ENCODE measurements at regions not wholly inside any gene's neighbourhood (a gene's known extent, or its start where the extent isn't known, plus 50 kb on each side); places are given as distances from the start of the nearest gene placed in this dataset.

- no peaks in the 10 kb centered on the region for H3K79me2 ChIP-seq
- no peak overlapping the region for H3K27ac ChIP-seq
- no peak for TF ChIP-seq CTCF (IDR thresholded peaks at IDR 0.05)
- H3K9me3 ChIP-seq (ENCODE audit: control insufficient read depth, low read length) = no peaks in the 10 kb centered on the region
- no peaks in the 10 kb centered on the region for H3K27me3 ChIP-seq (ENCODE audit: control insufficient read depth, insufficient read depth, low read length)
- no peak overlapping the region for H3K4me3 ChIP-seq (ENCODE audit: low read depth, low read length)
- no peak overlapping the region for H3K9ac ChIP-seq
- H2AFZ ChIP-seq = no peak overlapping the region
- H3K36me3 ChIP-seq (ENCODE audit: control insufficient read depth, insufficient read depth, low read length) = no peaks in the 10 kb centered on the region
- no peak overlapping the region for H3K4me2 ChIP-seq (ENCODE audit: low read length)
- no peaks in the 10 kb centered on the region for H3K4me1 ChIP-seq
Measured at GRCh38 chr10:117817116-117817515, 229.6 kb downstream of the RAB11FIP2 start.

- H3K79me2 ChIP-seq = no peaks in the 10 kb centered on the region
Measured at GRCh38 chr10:117818721-117819120, 228.0 kb downstream of the RAB11FIP2 start.

GRCh38 chr10:117819304-117819703 is 227.4 kb downstream of the RAB11FIP2 start:
- no peaks in the 10 kb centered on the region for H3K9me3 ChIP-seq (ENCODE audit: control insufficient read depth, low read length)
- H3K4me3 ChIP-seq (ENCODE audit: low read depth, low read length) = no peak overlapping the region
- no peaks in the 10 kb centered on the region for H3K27me3 ChIP-seq (ENCODE audit: control insufficient read depth, insufficient read depth, low read length)
- H3K9ac ChIP-seq = no peak overlapping the region
- H3K36me3 ChIP-seq (ENCODE audit: control insufficient read depth, insufficient read depth, low read length) = no peaks in the 10 kb centered on the region
- TF ChIP-seq CTCF (IDR thresholded peaks at IDR 0.05) = no peak
- no peak overlapping the region for H3K27ac ChIP-seq
- no peak overlapping the region for H3K4me2 ChIP-seq (ENCODE audit: low read length)
- H3K4me1 ChIP-seq = no peaks in the 10 kb centered on the region
- no peaks in the 10 kb centered on the region for H3K79me2 ChIP-seq
- no peak overlapping the region for H2AFZ ChIP-seq

More at GRCh38 chr10:117818721-117819120, 228.0 kb downstream of the RAB11FIP2 start:
- Histone ChIP-seq H3K27ac (no peak overlapping the region), H3K36me3 (ENCODE audit: control insufficient read depth, insufficient read depth, low read length) (no peaks in the 10 kb centered on the region), H2AFZ (no peak overlapping the region), H3K4me1 (no peaks in the 10 kb centered on the region), H3K9me3 (ENCODE audit: control insufficient read depth, low read length) (no peaks in the 10 kb centered on the region), H3K4me2 (ENCODE audit: low read length) (no peak overlapping the region), H3K27me3 (ENCODE audit: control insufficient read depth, insufficient read depth, low read length) (no peaks in the 10 kb centered on the region), H3K4me3 (ENCODE audit: low read depth, low read length) (no peak overlapping the region), H3K9ac (no peak overlapping the region)
- no peak for TF ChIP-seq CTCF (IDR thresholded peaks at IDR 0.05)

- Histone ChIP-seq H3K4me3 (ENCODE audit: low read depth, low read length) (no peak overlapping the region), H3K9ac (no peak overlapping the region), H2AFZ (no peak overlapping the region), H3K27me3 (ENCODE audit: control insufficient read depth, insufficient read depth, low read length) (no peaks in the 10 kb centered on the region), H3K36me3 (ENCODE audit: control insufficient read depth, insufficient read depth, low read length) (no peaks in the 10 kb centered on the region), H3K27ac (no peak overlapping the region), H3K4me1 (no peaks in the 10 kb centered on the region), H3K4me2 (ENCODE audit: low read length) (no peak overlapping the region), H3K79me2 (no peaks in the 10 kb centered on the region), H3K9me3 (ENCODE audit: control insufficient read depth, low read length) (no peaks in the 10 kb centered on the region)
- no peak for TF ChIP-seq CTCF (IDR thresholded peaks at IDR 0.05)
Measured at GRCh38 chr10:117823980-117824379, 222.8 kb downstream of the RAB11FIP2 start.

- Histone ChIP-seq H3K4me1 (no peaks in the 10 kb centered on the region), H3K36me3 (ENCODE audit: control insufficient read depth, insufficient read depth, low read length) (no peaks in the 10 kb centered on the region), H3K27ac (no peak overlapping the region), H3K4me3 (ENCODE audit: low read depth, low read length) (no peak overlapping the region), H3K9ac (no peak overlapping the region), H2AFZ (no peak overlapping the region), H3K4me2 (ENCODE audit: low read length) (no peak overlapping the region), H3K9me3 (ENCODE audit: control insufficient read depth, low read length) (no peaks in the 10 kb centered on the region), H3K79me2 (no peaks in the 10 kb centered on the region), H3K27me3 (ENCODE audit: control insufficient read depth, insufficient read depth, low read length) (no peaks in the 10 kb centered on the region)
- TF ChIP-seq CTCF (IDR thresholded peaks at IDR 0.05) = no peak
Measured at GRCh38 chr10:117830205-117830604, 216.5 kb downstream of the RAB11FIP2 start.

All from parathyroid adenoma (tissue), 2 donors.